GM12878 (cell line): ENCODE measurements at regions not wholly inside any gene's neighbourhood (a gene's known extent, or its start where the extent isn't known, plus 50 kb on each side); places are given as distances from the start of the nearest gene placed in this dataset.
"Not testable (repeated sequence)": the region's sequence is repeated elsewhere in the genome, so short reads cannot be mapped to it uniquely, and the experiment has no call there.

Experiments
- CREM ChIP-seq: IDR thresholded peaks from 2 replicates; pipeline ENCODE4 v1.6.1; 2014; ENCODE audit warnings: antibody characterized with exemption, low read depth
- CTCF ChIP-seq, 3 experiments: IDR thresholded peaks in 2 of 3; conservative IDR thresholded peaks in 1 of 3; 2 replicates each; pipeline ENCODE4 v1.5.1; 2011; ENCODE audit warnings: low read depth in 3 of 3, low read length in 3 of 3, mild to moderate bottlenecking in 3 of 3, control low read depth in 2 of 3, moderate library complexity in 2 of 3, inconsistent platforms in 1 of 3, mixed read lengths in 1 of 3; ENCODE audit not compliant: control insufficient read depth in 2 of 3, insufficient read depth in 1 of 3; ENCODE audit errors: extremely low read depth in 1 of 3
- POLR2A ChIP-seq: IDR thresholded peaks from 2 replicates; pipeline ENCODE4 v1.6.1; 2011; ENCODE audit warnings: low read depth, mild to moderate bottlenecking, low read length

DNA sequence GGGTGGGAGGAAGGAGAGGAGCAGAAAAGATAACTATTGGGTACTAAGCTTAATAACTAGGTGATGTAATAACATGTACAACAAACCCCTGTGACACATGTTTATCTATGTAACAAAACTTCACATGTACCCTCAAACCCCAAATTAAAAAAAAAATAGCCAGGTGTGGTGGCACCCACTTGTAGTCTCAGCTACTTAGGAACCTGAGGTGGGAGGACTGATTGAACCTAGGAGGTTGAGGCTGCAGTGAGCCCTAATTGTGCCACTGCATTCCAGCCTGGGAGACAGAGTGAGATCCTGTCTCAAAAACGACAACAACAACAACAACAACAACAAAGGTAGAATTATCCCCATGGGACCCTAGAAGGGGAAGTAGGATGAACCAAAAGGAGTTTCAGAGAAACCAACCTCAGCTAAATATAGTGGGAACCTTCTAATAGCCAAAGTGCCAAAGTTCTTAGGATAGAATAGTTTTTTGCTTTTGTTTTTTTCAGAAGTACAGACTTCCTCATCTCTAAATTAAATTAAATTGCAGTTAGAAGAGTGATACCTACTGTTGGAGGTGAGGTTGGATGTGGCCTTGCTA is 67.9 kb upstream of the MEGF10 start:
- TF ChIP-seq CTCF (IDR thresholded peaks at IDR 0.05 in 2 of 3, conservative IDR thresholded peaks at IDR 0.05 in 1 of 3; ENCODE audit: control insufficient read depth in 2 of 3, extremely low read depth in 1 of 3, insufficient read depth in 1 of 3, low read depth in 3 of 3, low read length in 3 of 3); CREM; POLR2A: not testable (repeated sequence)
